Ovary (tissue), 7 donors: ENCODE measurements at regions not wholly inside any gene's neighbourhood (a gene's known extent, or its start where the extent isn't known, plus 50 kb on each side); places are given as distances from the start of the nearest gene placed in this dataset.

Experiments
- DNase-seq, 5 donors: peaks; one replicate each; pipeline ENCODE4 v3.0.0-alpha.2; 2019 to 2020
- H3K27ac ChIP-seq, 2 donors: fragments of 200-600 bp; one replicate each; pipeline versions ENCODE4 v1.5.1 to v1.8.0; 2019 to 2022
- H3K27me3 ChIP-seq: fragments of 200-600 bp; one replicate; pipeline ENCODE4 v1.8.0; 2022
- H3K36me3 ChIP-seq: fragments of 200-600 bp; sonication (generic); one replicate; pipeline ENCODE4 v1.5.1; 2019
- H3K4me1 ChIP-seq: one replicate; pipeline ENCODE4 v1.8.1; 2013; ENCODE audit warnings: mild to moderate bottlenecking, moderate library complexity; ENCODE audit not compliant: insufficient read depth
- H3K4me3 ChIP-seq: fragments of 200-600 bp; sonication (generic); one replicate; pipeline ENCODE4 v1.5.1; 2017
- H3K9me3 ChIP-seq, 2 donors: fragments of 200-600 bp in 1 of 2; sonication (generic) in 1 of 2; one replicate each; pipeline versions ENCODE4 v1.5.1 to v1.8.1; 2013 to 2019; ENCODE audit warnings: mild to moderate bottlenecking in 1 of 2, moderate library complexity in 1 of 2
- CTCF ChIP-seq, 3 donors: fragments of 450-650 bp in 2 of 3; fragments of 200-600 bp in 1 of 3; IDR thresholded peaks; one replicate each; pipeline versions ENCODE4 v1.5.1 to v1.8.0; 2016 to 2022; ENCODE audit warnings: antibody characterized with exemption in 3 of 3, mild to moderate bottlenecking in 1 of 3
- EP300 ChIP-seq: sonication (generic); formaldehyde crosslinking; IDR thresholded peaks from one replicate; pipeline ENCODE4 v1.6.1; 2017; ENCODE audit warnings: antibody characterized with exemption
- POLR2A ChIP-seq: fragments of 450-650 bp; IDR thresholded peaks from one replicate; pipeline ENCODE4 v1.6.1; 2017; ENCODE audit warnings: antibody characterized with exemption, mild to moderate bottlenecking, moderate library complexity
- WGBS, 3 donors: extraction: QIAGEN DNeasy Blood & Tissue Kit in 1 of 3; methylation state at CpG; one replicate each; pipeline versions ENCODE4 v1.1.5 to v1.1.7; 2013 to 2017; 5-methylcytosine and 5-hydroxymethylcytosine counted together
- intact Hi-C, 4 donors: fragments of 100-400 bp; cut with DNase I; formaldehyde crosslinking; loops; one replicate each; pipeline versions ENCODE4 v1.11.0 to v1.15.1; 2022 to 2023
- donor health status: DM: no; HTN: no; CAD: no; lungs with moderate emphysema.
- donor health status: DM: no; HTN: no; CAD: no.
- donor health status: Bipolar disorder and iron deficiency.
- donor health status: DM: no; HTN: no; CAD: no.
- donor health status: DM: yes; HTN: yes; CAD: no.

DNA sequence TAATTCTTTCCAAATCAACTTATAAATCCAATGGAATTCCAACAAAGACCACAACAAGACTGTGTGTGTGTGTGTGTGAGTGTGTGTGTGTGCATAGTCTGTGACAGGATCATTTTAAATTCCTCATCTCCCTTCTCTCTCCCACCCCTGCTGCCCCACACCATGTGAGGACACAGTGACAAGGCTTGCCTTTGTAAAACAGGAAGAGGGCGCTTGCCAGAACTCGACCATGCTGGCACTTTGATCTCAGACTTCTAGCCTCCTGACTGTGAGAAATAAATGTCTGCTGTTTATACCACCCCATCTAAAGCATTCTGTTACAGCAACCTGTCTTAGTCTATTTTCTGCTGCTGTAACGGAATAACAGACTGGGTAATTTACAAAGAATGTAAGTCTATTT lies 99.1 kb downstream of the NSMCE3 start:
- H3K4me1 ChIP-seq: no peaks in the 10 kb centered on the region
- DNase-seq: no peak
- no peak overlapping the region for H3K27ac ChIP-seq
- H3K9me3 ChIP-seq: no peaks in the 10 kb centered on the region
- no peak overlapping the region for H3K4me3 ChIP-seq
- intact Hi-C loops: loop anchor here in 1 of 4 donors (10.0 kb wide), 1 partner anchor 64 kb away; no protein-coding TSS in a partner anchor
- no peaks in the 10 kb centered on the region for H3K27me3 ChIP-seq
- TF ChIP-seq POLR2A (no peak), CTCF (IDR thresholded peaks at IDR 0.05) (no peak), EP300 (no peak)
- H3K36me3 ChIP-seq: no peaks in the 10 kb centered on the region
- WGBS, 3 donors: 64 to 71% (median 65%) methylated on average over 3 of the region's 3 CpGs
